GM21447 (cell line): ENCODE measurements at regions not wholly inside any gene's neighbourhood (a gene's known extent, or its start where the extent isn't known, plus 50 kb on each side); places are given as distances from the start of the nearest gene placed in this dataset.
"Not testable (repeated sequence)": the region's sequence is repeated elsewhere in the genome, so short reads cannot be mapped to it uniquely, and the experiment has no call there.

Experiments used
- ATAC-seq: cut with Tn5 transposase; IDR thresholded peaks from one replicate; pipeline ENCODE4 v1.9.1; 2021; ENCODE audit not compliant: unreplicated experiment

- ATAC-seq, result no peak
Observed at GRCh38 chr17:63019138-63019873, 53.3 kb downstream of the TANC2 start.

DNA sequence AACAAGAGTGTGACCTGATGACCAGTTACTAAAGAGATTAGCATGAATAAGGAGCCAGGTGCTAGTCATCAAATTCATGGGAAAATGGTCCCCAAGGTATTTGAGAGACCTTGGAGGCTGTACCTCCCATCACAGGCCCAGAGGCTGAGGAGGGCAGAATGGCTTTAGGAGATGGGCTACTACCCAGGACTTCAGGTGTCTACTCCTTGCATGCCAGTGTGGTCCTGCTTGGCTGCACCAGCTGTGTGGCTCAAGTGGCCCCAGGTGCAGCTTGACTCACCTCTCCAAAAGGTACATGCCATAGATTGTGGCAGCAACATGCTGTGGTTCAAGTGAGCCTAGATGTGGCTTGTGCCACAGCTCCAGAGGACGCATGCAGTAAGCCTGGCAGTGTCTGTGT lies 56.5 kb downstream of the TANC2 start:
- ATAC-seq, result no peak

DNA sequence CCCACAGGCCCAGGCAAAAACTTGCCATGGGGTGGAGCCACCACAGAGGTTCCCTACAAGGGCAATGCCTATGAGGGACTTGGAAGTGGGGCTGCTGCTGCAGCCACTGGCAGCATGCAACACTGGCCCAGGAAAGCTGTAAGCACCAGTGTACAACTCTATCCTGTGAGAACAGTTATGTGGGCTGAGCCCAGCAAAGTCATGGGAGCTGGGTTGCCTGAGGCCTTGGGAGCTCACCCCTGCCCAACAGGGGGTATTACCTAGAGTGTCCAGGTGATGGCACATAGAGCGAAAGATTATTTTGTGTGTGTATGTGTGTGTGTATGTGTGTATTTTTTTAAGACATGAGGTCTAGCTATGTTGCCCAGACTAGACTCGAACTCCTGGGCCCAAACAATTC lies 57.0 kb downstream of the TANC2 start:
- ATAC-seq, result no peak

DNA sequence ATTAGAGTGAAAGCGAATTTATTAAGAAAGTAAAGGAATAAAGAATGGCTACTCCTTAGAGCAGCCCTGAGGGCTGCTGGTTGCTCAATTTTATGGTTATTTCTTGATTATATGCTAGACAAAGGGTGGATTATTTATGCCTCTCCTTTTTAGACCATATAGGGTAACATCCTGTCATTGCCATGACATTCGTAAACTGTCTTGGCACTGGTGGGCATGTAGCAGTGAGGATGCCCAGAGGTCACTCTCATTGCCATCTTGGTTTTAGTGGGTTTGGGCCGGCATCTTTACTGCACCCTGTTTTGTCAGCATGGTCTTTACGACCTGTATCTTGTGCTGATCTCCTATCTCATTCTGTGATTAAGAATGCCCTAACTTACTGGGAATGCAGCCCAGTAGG lies 58.2 kb downstream of the TANC2 start:
- ATAC-seq, result no peak

DNA sequence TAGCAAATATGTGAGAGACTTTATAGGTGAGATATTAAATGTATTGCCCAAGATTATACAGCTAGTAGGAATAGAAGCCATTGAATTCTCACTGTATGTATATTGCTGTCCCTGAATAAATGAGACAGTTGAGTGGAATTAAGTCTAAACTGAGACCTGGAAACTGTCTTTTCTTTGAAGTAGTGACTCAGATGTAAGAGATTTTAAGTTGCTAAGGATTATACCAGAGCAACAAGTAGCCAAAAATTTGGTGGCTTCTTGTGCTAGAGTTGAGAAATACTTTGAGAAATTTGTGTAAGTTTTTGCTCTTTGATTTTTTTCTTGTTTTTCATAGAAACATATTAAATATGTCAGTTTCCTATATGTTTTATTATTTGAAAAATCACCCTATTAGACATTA lies 58.7 kb downstream of the TANC2 start:
- no peak for ATAC-seq

DNA sequence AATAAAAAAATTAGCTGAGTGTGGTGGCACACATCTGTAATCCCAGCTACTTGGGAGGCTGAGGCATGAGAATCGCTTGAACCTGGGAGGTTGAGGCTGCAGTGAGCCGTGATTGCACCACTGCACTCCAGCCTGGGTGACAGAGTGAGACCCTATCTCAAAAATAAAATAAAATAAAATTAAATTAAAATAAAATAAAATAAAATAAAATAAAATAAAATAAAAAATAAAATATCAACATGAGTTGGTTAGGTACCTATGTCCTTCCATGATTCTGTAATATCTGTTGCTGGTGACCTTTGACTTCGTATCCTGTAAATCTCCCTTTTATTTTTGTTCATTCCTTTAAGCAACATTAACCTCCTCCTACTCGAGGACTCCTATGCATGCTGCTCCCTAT lies 59.6 kb downstream of the TANC2 start:
- ATAC-seq, result not testable (repeated sequence)

DNA sequence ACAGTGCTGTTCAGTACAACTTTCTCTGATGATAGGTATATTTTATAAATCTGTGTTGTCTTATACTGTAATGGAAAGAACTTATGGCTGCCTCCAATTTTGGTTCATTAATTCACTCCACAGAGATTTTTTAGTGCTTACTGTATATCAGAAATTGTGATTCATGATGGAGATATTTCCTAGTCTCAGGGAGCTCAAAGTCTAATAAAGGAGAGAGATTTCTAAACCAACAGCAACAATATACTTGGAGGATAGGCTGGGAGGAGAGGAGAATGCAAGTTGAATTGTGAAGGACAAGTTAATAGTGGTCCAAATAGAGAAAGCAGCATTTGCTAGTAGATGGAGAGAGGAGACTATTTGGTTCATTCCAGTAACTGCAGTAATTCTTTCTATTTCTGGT lies 63.5 kb downstream of the TANC2 start:
- ATAC-seq, result no peak

GRCh38 chr17:63032142-63032541 lies 66.1 kb downstream of the TANC2 start:
- ATAC-seq, result no peak

GRCh38 chr17:63033142-63033541 lies 67.1 kb downstream of the TANC2 start:
- no peak for ATAC-seq

GRCh38 chr17:63035271-63035670 lies 69.2 kb downstream of the TANC2 start:
- ATAC-seq, result no peak

DNA sequence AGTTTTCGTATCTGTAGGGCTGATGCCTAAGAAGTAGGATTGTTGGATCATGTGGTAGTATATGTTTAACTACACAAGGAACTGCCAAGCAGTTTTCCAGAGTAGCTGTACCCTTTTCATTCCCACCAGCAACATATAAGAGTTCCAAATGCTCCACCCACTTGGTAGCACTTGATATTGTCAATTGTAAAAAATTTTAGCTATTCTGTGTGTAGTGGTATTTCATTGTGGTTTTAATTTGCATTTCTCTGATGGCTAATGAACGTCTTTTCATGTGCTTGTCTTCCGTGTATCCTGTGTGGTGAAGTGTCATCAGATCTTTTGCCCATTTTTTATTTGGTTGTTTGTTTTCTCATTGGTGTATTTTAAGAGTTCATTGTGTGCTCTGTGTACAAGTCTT lies 69.7 kb downstream of the TANC2 start:
- no peak for ATAC-seq

DNA sequence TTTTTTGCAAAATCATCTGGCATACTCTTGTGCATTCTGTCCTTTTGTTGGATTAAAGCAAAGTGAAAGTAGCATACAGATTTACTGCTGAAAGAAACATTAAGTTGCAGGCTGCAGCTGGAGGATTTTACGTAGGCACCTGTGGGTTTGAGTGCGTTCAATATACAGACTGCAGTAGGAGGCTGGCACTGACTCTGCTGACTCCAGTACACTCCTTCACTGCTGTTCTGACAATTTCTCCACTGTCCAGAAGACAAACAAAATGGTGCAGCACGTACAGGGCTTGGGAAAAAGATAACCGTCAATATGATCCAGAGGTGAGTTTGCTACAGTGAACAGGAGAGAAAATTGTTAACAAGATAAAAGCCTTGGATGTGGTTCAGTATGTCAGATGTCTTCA lies 73.3 kb downstream of the TANC2 start:
- no peak for ATAC-seq

DNA sequence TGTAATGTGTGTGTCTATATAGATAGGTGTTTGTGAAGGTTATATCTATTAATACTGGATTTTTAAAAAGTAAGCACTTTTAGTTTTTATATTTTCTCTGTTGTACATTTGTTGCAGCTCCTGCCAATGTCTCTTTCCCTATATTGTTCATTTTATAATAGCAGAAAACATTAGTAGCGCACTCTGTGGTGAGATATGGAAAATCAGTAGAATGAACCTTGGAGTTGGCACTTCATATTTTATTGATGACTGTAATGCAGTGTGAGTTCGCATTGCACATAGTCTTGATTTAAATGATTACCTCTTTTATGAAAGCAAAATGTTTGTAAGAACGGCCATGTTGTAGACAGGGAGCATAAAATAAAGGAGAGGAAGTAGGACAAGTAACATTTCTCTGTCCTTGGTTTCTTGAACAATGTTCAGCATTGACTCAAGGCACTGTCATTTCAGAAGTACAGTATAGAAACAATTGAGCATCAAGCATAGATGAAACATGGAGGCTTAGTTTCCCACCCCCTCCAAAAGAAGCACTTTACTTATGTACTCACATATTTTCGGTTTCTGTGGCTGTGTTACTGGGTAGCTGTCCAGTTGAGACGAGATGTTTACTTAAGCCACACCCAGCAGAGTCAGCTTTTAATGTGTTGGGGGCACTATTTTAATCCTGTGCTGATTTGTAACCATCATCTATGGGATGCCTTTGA lies 74.0 kb downstream of the TANC2 start:
- ATAC-seq, result no peak

DNA sequence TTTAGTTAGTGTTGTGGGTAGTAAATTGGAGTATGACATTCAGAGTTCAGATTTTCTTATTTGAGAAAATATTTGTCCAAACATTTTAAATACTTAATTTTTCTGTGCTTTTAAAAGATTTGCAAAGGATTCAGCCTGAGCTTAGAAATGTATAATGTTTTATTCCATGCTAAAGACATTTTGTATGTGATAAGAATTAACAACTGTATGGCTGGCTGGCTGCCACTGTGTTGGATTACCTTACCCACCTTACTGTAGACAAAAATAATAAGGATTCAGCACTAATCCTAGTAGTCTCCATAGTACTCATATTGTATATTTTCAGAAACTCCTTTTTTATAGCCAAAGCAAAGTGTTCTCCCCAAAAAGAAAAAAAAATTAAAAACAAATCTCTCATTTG lies 74.8 kb downstream of the TANC2 start:
- ATAC-seq, result no peak

DNA sequence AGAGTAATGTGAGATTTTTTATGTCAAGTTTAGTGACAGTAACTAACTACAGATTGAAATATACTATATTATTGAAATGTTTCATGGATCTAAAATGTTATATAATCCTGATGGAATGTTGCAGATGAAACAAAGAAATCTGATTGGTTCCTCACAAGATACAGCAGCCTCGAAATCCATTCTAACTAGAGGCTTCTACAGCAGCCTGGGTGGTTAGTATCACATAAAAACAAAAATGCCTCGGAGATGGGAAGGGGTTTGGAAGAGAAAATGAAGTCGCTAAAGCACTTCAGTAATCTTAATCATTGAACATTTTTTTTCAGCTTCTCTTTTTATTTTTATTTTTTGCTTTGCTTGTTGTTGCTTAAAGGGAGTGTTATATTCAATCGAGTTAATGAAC lies 75.2 kb downstream of the TANC2 start:
- no peak for ATAC-seq

- ATAC-seq, result no peak
Observed at GRCh38 chr17:63041722-63042121, 75.7 kb downstream of the TANC2 start.

DNA sequence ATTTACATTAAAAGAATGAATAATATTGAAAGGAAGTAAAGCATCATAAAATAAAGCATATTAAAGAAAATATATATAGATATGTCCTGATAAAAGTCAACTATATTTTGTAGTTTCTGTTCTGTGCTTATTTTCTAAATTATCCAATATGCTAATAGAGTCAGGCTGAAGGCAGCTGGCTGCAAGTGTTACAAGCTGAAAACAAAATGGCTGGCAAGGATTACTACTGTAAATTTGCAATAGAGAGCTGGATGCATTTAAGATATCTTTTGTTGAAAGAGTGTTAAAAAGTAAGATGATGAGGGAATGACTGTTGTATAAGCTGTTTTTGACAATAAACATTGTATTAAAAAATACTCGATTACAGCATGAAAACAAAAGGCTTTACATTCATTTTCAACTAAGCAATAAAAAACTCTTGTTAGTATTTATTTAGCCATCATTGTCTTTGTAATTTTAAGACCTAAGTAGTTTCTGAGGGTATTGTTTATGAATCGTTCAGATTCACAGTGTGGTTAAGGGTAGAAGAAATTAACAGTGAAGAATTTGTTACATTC lies 76.3 kb downstream of the TANC2 start:
- ATAC-seq, result no peak

- ATAC-seq, result not testable (repeated sequence)
Observed at GRCh38 chr17:63057560-63057959, 91.5 kb downstream of the TANC2 start.

DNA sequence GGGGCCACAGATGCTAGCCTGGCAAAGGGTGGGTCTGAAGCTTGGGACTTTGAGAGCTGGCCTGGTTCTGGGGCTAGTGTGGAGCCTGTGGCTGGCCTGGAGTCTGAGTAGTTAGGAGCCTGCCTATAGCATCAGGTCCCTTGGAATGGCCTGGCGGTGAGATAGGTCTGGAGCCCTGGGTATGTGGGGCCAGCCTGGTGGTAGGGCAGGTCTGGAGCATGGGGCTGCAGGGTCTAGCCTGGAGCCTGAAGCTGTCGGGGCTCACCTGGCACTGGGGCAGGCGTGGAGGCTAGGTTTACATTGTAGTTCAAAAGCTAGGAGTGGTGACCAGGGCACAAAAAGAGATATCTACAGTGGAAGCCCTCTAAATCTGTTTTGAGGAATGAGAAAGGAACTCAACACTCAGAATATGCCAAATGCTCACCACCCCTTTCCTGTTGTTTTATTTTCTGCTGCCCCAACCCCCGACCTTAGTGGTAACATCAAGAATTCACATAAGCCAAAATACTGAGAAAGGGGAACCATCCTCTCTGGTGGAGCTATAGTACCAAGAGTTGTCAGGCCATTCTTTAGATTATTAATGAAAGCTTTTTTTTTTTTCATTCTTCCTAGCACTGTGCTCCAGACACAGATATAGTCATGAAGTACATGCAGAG lies 100.3 kb downstream of the TANC2 start:
- ATAC-seq, result no peak

- no peak for ATAC-seq
Observed at GRCh38 chr17:63069245-63069644, 103.2 kb downstream of the TANC2 start.

GRCh38 chr17:63070031-63070430 lies 104.0 kb downstream of the TANC2 start:
- ATAC-seq, result no peak

GRCh38 chr17:63071797-63072196 lies 105.8 kb downstream of the TANC2 start:
- no peak for ATAC-seq
